Body of pancreas (tissue), 4 donors: ENCODE measurements at regions not wholly inside any gene's neighbourhood (a gene's known extent, or its start where the extent isn't known, plus 50 kb on each side); places are given as distances from the start of the nearest gene placed in this dataset.

Source experiments
- CTCF ChIP-seq, 7 experiments: fragments of 450-650 bp in 4 of 7; fragments of 200-600 bp in 3 of 7; sonication (generic) in 3 of 7; IDR thresholded peaks; one replicate each; pipeline ENCODE4 v1.5.1; 2016 to 2019; ENCODE audit warnings: antibody characterized with exemption in 7 of 7
- POLR2A ChIP-seq, 3 donors: fragments of 450-650 bp; IDR thresholded peaks; one replicate each; pipeline ENCODE4 v1.6.1; 2016; ENCODE audit warnings: antibody characterized with exemption in 3 of 3, mild to moderate bottlenecking in 2 of 3

GRCh38 chr5:144024090-144024489, 146.4 kb downstream of the YIPF5 start:
- TF ChIP-seq CTCF (IDR thresholded peaks at IDR 0.05) (no peak), POLR2A (IDR thresholded peaks at IDR 0.05) (no peak)
